8988T (cell line): ENCODE measurements at regions not wholly inside any gene's neighbourhood (a gene's known extent, or its start where the extent isn't known, plus 50 kb on each side); places are given as distances from the start of the nearest gene placed in this dataset.
"Not testable (repeated sequence)": the region's sequence is repeated elsewhere in the genome, so short reads cannot be mapped to it uniquely, and the experiment has no call there.

Source experiments
- DNase-seq: peaks from one replicate; pipeline ENCODE4 v3.0.0; 2011

DNA sequence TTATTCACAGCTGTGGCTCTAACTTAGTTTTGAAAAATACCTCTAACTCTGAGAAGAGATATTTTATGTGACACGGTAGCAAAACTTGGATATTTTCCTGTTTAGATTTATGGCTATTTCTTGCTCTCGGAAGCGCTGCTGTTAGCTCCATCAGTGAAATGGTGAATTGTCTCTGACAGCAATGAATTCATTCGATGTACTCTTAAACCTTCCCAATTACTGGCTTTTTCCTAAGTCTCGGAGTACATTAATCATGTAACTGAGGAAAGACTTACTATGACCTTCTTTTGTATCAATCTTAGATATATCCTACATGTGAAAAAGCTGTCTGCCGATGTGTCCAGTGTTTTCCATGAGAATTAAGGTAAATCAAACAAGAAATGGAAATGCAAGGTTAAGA lies 613.0 kb downstream of the KIF4B start:
- no peak for DNase-seq

GRCh38 chr5:155628346-155628745 lies 614.8 kb downstream of the KIF4B start:
- DNase-seq: no peak

- no peak for DNase-seq
Observed at GRCh38 chr5:155629597-155629996, 616.0 kb downstream of the KIF4B start.

DNA sequence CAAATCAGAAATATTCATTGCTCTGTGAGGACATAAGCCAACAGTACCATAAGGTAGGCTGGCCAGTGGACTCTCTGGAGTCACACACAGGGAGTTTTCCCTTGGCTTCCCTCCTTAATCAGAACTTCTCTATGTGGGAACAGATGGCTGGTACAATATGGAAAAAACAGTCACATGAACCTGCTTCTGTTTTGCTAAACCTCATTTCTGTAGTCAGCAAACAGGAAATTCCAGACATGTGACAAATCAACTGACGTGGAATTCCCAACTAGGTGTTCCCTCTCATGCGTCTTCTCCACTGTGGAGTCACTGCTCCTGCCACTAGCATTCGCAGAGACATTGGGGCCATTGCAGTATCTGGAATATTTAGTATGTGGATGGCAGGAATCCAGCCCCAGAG lies 617.6 kb downstream of the KIF4B start:
- no peak for DNase-seq

DNA sequence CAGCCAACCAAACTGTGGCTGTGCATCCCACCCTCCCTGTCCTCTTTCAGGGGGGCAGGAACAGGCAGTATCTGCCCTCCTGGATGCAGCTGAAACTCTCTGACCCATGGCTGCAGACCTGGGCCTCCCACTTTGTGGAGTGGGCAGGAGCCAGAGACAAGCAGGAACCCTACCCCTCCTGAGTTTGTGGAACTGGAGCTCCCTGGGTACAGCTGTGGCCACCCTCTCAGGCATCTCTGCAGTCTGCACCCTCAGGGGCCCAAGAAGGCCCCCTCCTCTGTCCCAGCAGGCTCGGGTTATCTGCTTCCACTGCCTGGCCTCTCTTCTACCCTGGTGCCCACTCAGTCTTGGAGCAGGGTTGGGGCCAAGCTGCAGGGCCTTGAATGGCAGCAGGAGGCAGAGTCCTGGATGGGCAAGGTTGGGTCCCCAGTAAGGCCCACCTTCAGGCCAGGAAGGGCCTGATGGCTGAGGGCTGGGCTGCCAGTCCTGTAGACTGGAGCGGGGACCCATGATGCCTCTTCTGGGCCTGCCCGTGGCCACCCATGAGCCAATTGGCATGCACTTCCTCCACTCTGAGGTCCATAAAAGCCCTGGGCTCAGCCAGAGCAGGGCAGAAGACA lies 619.9 kb downstream of the KIF4B start:
- no peak for DNase-seq

DNA sequence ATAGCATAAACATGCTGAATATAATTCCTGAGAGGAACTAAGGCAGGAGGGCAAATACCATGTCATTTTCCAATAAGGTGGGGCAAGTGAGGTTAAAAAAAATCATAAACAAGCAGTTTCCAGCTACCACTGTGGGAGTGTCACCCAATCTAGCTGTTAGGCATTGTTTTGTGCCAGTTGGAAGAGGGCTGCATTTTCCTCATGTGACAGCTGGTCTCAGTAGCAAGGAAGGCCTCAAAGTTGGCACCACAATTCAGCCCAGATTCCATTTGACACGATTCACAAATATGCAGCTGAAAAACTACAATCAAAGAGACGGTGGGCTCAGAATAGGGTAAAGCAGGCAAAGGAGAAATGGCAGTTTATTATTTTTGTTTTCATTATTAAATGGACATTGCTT lies 636.1 kb downstream of the KIF4B start:
- no peak for DNase-seq

DNA sequence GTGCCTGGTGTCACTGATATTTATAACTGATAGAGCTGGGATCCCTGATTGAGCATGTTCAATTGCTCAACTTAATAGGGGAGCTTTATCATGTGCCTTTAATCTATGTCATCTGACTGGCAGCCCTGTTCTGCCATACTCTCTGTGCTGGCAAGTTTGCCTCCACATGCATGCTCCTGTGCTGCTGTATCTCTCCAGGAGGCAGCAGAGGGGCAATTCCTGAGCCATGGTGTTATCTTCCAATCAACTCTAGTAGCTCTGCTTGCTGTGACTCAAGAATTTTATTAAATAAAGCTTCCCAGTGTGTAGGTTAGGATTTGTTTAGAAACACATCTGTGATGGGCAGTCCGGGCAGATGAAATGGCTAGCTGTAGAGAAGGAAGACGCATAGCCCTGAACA lies 642.0 kb downstream of the KIF4B start:
- DNase-seq: no peak

GRCh38 chr5:155661859-155662258 lies 648.3 kb downstream of the KIF4B start:
- DNase-seq: no peak

DNA sequence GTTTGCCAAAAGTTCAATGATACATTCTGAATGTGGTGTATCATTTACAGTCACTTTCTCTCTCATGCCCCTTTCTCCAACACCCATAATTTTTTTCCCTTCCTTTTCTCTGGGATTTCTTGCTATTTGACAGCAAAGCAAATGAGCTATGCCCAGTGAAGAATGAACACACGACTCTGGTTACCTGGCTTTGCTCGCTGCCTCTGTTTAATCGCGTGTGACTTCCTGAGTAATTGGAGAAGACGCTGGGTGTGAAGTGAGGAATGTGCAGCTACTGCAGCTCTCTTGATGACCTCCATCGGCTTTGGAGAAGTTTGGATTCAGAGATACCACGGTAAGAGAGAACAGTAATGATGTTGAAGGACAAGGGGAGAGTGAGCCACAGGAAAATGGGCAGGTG lies 651.8 kb downstream of the KIF4B start:
- DNase-seq: no peak

DNA sequence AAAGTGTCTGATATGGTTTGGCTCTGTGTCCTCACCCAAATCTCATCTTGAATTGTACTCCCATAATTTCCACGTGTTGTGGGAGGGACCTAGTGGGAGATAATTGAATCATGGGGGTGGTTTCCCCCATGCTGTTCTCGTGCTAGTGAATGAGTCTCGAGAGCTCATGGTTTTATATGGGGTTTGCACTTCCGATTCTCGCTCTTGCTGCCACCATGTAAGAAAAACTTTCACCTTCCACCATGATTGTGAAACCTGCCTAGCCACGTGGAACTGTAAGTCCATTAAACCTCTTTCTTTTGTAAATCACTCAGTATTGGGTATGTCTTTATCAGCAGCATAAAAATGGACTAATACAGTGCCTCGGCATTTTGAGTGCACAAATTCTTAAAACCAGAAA lies 655.0 kb upstream of the SGCD start:
- not testable (repeated sequence) for DNase-seq

DNA sequence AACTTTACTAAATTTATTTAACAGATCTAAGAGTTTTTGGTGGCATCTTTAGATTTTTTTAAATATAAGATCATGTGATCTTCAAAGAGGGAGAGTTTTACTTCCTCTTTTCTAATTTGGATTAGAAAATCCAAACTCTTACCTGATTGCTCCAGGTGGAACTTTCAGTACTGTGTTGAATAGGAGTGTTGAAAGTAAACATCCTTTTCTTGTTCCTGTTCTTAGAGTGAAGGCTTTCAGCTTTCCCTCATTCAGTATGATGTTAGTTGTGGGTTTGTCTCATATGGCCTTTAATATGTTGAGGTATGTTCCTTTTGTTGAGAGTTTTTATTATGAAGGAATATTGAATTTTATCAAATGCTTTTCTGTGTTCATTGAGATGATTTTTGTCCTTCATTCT lies 650.0 kb upstream of the SGCD start:
- DNase-seq: no peak

DNA sequence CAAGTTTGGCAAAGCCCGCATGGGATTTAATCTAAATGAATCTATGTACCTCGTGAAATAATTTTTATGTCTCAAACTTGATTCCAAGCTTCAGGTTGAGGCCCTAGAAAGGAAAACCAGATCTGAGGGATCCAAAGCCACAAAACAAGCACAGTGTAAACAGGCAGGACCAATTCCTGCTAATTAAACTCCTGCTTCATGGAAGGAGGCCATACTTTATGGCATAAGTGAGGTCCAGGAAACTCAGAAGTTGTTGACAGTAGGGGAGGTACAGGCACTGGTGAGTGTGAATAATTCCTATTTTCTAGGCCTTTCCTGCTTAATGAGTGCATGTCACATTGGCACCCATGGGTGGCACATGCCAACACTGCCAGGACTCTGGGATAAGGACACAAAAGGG lies 648.6 kb upstream of the SGCD start:
- DNase-seq: no peak

GRCh38 chr5:155679530-155679929 lies 647.4 kb upstream of the SGCD start:
- DNase-seq: no peak

DNA sequence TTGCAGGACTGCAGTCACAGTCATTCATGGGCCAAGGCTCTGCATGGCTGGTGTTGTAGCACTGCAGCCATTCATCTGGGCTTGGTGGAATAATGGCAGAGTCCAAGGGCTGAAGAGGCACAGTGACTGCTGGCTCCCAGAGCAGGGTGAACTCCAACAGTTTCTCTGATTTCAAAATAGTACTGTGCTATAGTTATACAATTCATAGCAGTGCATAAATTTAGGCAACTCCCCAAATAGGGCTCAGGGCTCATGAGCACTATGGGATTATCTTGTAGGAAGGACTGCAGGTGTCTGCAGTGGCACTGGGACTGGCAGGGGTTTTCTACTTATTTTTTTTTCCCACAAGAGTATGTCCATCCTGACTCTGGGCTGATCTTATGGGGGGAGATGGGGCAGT lies 642.5 kb upstream of the SGCD start:
- no peak for DNase-seq

- DNase-seq: no peak
Observed at GRCh38 chr5:155686131-155686530, 640.8 kb upstream of the SGCD start.

GRCh38 chr5:155689406-155689805 lies 637.6 kb upstream of the SGCD start:
- DNase-seq: no peak

DNA sequence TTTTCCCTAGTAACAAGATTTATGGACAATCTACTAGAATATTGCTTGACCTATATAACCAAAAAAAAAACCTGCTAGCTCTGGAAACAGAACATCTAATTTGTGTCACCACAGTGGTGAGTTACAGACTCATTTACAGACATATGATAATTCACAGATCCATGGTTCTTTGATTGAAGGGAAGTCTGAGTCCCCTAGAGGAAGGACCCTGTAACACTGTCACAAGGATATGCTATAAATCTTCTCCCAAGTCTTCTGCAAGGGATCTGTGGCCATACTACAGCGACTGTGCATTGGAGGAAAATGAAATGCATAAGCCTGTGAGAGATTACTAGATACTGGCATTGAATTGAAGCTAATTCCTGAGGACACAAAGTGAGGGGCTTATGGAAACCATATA lies 630.6 kb upstream of the SGCD start:
- no peak for DNase-seq

- no peak for DNase-seq
Observed at GRCh38 chr5:155697236-155697635, 629.7 kb upstream of the SGCD start.

DNA sequence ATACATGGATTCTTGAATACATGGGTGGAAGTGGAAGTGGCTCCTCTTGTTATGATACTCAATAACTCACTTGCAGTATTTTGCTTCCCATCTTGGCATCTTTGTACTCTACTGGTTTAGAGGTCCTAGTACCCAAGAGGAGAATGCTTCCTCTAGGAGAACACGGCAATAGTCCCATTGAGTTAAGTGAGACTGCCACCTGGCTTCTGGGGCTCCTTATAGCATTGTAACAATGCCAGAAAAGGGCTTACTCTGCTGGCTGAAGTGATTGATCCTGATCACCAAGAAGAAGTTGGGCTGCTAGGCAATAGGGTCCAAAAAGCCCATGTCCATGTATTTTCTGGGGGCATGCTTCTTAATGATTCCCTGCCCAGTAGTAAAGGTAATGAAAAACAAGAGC lies 627.6 kb upstream of the SGCD start:
- DNase-seq: no peak

DNA sequence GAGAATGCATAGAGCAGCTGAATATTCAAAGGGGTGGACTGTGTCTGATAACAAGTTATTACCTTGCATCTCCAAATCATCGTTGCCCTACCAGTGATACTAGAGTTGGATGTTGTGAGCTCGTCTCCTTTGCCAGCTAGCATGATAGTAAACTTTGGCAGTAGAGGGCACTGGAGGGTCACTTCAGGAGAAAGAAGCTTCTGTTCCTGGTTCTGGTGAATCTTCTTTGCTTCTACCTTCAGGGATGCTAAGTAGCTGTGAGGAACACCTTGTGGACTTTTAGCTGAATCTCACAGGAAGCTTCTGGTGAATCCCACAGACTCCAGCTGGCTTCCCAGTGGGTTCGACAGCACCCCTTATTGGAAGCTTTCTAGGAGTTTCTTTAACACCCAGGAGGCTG lies 626.6 kb upstream of the SGCD start:
- no peak for DNase-seq

DNA sequence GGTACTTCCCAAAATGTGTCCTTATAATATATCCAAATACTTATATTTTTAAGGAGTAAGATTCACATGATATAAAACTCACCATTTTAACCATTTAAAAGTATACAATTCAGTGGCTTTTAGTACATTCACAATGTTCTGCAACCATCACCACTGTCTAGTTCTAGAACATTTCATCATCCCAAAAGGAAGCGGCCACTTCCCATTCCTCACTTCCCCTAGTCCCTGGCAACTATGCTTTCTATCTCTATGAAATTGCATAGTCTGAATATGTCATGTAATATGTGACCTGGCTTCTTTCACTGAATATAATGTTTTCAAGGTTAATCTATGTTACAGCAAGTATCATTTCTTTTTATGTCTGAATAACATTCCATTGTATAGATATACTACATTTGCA lies 615.1 kb upstream of the SGCD start:
- DNase-seq: no peak

GRCh38 chr5:155714435-155714834 lies 612.5 kb upstream of the SGCD start:
- not testable (repeated sequence) for DNase-seq

DNA sequence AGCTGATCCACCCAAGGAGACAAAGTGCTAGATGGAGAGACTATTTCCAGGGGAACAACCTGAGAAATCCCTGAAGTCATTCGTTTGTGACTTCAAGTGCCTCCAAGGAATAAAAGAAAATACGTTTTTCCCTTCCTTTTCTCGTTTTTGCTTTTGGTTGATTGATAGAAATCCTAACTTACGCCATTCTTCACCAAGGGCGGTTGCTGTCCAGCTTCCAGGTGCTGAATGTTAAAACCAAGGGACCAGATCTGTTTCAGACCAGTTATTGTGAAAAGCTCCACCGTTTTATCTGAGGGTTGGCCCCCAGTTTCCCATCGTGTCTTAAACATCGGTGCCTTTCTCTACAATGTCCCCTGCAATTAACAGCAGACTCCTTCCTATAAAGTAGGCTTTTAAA lies 600.7 kb upstream of the SGCD start:
- no peak for DNase-seq

GRCh38 chr5:155727512-155728145 lies 599.3 kb upstream of the SGCD start:
- no peak for DNase-seq

DNA sequence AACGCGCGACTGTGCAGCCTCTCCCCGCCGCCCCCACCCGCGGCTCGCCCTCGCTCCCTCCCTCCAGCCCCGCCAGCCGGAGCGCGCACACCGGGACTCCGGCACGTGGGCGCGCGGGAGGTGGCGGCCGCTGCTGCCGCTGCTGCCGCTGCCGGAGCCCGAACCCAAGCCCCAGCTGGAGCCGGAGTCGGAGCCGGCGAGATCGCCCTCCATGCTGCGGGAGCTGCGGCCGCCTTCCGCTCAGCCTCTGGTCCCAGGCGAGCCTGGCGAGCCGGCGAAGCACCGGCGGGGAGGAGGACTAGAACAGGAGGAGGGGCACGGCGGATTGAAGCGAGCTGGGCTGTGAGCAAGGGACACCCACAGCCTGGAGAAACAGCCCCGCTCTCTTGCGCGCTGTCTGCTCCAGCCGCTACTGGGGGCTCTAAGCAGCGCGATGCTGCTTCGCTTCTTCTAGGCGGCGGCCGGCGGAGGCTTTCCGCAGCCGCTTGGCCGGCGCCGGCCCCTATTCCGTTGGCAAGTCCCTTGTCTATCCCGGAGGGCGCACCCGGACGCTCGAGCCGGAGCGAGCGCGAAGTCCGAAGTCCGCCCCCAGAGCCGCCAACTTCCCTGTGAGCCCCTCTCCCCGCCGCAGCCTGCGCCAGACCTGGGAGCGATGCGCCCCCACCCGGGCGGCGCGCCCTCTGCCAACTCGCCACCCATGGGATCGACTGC lies 598.7 kb upstream of the SGCD start:
- DNase-seq: no peak
